GM13976 (cell line): ENCODE measurements at regions not wholly inside any gene's neighbourhood (a gene's known extent, or its start where the extent isn't known, plus 50 kb on each side); places are given as distances from the start of the nearest gene placed in this dataset.

Experiments used
- DNase-seq: peaks from one replicate; pipeline ENCODE4 v3.0.0; 2012; ENCODE audit warnings: low spot score
- CTCF ChIP-seq: IDR thresholded peaks from 2 replicates; pipeline ENCODE4 v1.5.1; 2012; ENCODE audit warnings: borderline replicate concordance, mild to moderate bottlenecking; ENCODE audit not compliant: insufficient read depth; ENCODE audit errors: extremely low read depth, missing control alignments, control extremely low read depth
- in situ Hi-C: fragments of 300-500 bp; cut with MboI; formaldehyde crosslinking; loops from one replicate; pipeline ENCODE4 v1.12.0; 2022; ENCODE audit warnings: low sequenced_read_pairs, mixed read lengths, inconsistent platforms; ENCODE audit not compliant: unreplicated experiment

GRCh38 chr9:23314247-23314646 is 511.8 kb downstream of the ELAVL2 start:
- no peak for TF ChIP-seq CTCF
- DNase-seq: no peak
- in situ Hi-C loops: no loop called here

DNA sequence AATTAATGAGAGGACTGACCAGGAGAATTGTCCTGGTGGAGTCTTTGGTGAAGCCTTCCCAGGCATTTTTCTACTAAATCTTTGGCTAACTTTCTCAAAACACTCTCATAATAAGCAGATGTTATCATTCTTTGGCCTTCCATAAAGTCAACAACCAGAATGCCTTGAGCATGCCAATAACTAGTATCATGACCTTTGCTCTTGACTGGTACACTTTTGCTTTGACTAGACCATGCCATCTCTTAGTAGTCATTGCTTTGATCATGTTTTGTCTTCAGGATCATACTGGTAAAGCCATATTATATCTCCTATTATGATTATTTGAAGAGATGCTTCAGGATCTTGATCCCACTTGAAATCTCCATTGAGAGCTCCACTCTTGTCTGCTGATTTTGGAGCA is 506.9 kb downstream of the ELAVL2 start:
- DNase-seq: no peak
- no peak for TF ChIP-seq CTCF
- in situ Hi-C loops: no loop called here

- no peak for DNase-seq
- in situ Hi-C loops: no loop called here
- TF ChIP-seq CTCF: no peak
Observed at GRCh38 chr9:23321049-23321448, 505.0 kb downstream of the ELAVL2 start.

DNA sequence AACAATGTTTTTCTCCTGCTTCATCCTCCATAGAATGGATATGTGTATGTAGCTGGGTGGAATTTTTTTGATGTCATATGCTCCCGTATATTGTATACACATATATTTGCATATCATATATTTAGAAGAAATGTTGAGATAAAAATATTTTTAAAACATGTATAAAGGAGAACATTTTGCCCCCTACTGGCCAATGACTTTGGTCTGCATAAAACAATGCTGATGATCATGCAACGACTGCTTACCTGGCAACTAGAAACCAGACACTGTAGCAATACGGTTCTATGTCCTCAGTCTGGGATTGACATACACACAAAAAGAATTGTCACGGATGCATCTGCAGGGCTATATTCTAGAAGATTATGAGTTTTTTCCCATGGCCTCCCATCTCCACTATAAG is 503.6 kb downstream of the ELAVL2 start:
- in situ Hi-C loops: no loop called here
- no peak for TF ChIP-seq CTCF
- DNase-seq: no peak

GRCh38 chr9:23324511-23324910 is 501.5 kb downstream of the ELAVL2 start:
- no peak for TF ChIP-seq CTCF
- in situ Hi-C loops: no loop called here
- DNase-seq: no peak

- TF ChIP-seq CTCF: no peak
- in situ Hi-C loops: no loop called here
- no peak for DNase-seq
Observed at GRCh38 chr9:23326597-23326996, 499.4 kb downstream of the ELAVL2 start.

GRCh38 chr9:23341346-23341745 is 484.7 kb downstream of the ELAVL2 start:
- TF ChIP-seq CTCF: no peak
- DNase-seq: no peak
- in situ Hi-C loops: no loop called here
